GM21737 (cell line): ENCODE measurements at regions not wholly inside any gene's neighbourhood (a gene's known extent, or its start where the extent isn't known, plus 50 kb on each side); places are given as distances from the start of the nearest gene placed in this dataset.

Source experiments
- ATAC-seq: cut with Tn5 transposase; IDR thresholded peaks from one replicate; pipeline ENCODE4 v1.9.1; 2021; ENCODE audit warnings: mild to moderate bottlenecking, moderate library complexity; ENCODE audit not compliant: unreplicated experiment

GRCh38 chr7:39883812-39884390 is 66.2 kb upstream of the CDK13 start:
- ATAC-seq: no peak

- no peak for ATAC-seq
These were observed 61.7 kb upstream of the CDK13 start for GRCh38 chr7:39888171-39888853.

DNA sequence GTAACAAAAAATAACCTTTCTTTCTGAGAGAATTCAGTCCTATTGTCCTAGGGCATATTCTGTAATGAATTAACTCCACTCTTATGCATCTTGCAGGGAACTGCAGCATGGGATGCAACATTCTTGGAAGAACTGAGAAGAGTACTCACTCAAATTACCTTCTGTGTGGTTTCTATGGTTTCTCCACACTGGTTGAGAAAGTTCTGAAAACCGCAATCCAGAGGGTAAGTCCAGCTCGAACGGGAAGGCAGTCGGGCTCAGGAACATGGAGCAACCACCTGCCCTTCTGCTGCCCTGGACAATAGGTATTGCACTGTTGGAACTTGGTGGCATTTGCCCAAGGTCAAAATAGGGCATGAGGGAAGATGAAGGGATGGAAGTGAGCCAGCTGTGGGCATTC is 59.6 kb upstream of the CDK13 start:
- no peak for ATAC-seq

GRCh38 chr7:39891894-39892293 is 58.2 kb upstream of the CDK13 start:
- ATAC-seq: no peak

DNA sequence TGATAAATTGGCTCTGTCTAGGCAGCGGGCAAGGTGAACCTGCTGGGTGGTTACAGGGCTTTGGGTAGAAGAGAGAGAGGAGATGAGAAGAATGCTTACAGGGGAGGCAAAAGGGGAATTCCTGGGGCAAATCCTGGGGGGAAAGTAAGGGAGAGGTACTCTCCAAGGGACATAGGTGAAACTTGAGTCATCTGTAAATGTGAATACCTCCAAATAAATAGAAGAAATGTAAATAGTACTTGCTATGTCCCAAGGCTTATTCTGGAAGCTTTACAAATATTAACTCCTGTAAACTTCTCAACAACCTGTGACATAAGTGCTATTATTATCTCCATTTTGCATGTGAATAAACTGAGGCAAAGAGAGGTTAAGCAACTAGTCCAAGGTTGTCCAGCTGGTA is 57.7 kb upstream of the CDK13 start:
- ATAC-seq: no peak

DNA sequence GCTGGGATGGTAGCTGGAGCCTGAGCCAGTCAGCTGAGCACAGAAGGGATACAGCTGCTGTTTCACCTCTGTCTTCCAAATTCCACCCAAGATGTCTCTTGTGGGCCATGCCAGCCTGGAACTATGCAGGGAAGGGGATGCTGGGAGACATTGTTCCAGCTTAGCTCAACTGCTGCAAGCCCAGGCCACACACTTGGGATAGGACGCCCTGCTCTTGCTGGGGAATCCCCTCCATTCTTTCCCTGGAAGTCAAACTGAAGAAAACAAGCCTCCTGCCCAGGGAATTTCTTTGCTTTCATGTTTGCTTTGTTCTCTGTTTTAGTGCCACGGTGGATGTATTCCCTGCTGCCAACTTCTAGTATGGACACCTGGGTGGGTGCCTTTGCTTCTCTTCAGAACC is 55.2 kb upstream of the CDK13 start:
- no peak for ATAC-seq

DNA sequence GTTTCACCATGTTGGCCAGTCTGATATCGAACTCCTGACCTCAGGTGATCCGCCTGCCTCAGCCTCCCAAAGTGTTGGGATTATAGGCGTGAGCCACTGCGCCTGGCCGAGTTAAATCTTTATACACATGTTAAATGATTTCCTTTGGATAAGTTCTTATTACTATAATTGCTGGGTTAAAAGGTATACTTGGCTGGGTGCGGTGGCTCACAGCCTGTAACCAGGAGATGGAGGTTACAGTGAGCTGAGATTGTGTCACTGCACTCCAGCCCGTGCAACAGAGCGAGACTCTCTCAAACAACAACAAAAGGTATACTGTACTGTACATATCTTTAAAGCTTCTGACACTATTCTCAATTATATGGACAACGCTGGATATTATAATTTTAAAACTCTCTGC is 53.2 kb upstream of the CDK13 start:
- no peak for ATAC-seq

GRCh38 chr7:39898867-39899266 is 51.2 kb upstream of the CDK13 start:
- ATAC-seq: no peak
